ENCODE measurements at regions not wholly inside any gene's neighbourhood (a gene's known extent, or its start where the extent isn't known, plus 50 kb on each side); places are given as distances from the start of the nearest gene placed in this dataset.

DNA sequence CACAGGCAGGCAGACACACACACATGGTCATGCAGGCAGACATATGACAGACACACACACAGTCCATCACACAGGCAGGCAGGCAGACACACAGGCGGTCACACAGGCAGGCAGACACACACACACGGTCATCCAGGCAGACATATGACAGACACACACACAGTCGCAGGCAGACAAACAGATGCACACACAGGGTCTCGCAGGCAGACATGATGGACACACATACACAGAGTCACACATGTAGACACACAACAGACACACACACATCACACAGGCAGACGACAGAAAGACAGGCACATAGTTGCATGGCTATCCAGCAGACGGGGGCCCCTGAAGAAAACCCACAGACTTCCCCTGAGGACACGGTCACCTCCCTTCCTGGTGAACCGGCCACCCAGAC lies 135.4 kb downstream of the NCOR2 start:
- TF ChIP-seq, protein P1, sequence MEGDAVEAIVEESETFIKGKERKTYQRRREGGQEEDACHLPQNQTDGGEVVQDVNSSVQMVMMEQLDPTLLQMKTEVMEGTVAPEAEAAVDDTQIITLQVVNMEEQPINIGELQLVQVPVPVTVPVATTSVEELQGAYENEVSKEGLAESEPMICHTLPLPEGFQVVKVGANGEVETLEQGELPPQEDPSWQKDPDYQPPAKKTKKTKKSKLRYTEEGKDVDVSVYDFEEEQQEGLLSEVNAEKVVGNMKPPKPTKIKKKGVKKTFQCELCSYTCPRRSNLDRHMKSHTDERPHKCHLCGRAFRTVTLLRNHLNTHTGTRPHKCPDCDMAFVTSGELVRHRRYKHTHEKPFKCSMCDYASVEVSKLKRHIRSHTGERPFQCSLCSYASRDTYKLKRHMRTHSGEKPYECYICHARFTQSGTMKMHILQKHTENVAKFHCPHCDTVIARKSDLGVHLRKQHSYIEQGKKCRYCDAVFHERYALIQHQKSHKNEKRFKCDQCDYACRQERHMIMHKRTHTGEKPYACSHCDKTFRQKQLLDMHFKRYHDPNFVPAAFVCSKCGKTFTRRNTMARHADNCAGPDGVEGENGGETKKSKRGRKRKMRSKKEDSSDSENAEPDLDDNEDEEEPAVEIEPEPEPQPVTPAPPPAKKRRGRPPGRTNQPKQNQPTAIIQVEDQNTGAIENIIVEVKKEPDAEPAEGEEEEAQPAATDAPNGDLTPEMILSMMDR (IDR thresholded peaks at IDR 0.05), result no peak
- TF ChIP-seq POLR2AphosphoS5 (IDR thresholded peaks at IDR 0.05) (no peak), POLR2A (IDR thresholded peaks at IDR 0.05) (no peak)
